ENCODE measurements at regions not wholly inside any gene's neighbourhood (a gene's known extent, or its start where the extent isn't known, plus 50 kb on each side); places are given as distances from the start of the nearest gene placed in this dataset.

GRCh38 chr12:125633686-125634085 lies 568.5 kb downstream of the AACS start:
- no peak for TF ChIP-seq CTCF (IDR thresholded peaks at IDR 0.05; ENCODE audit: borderline replicate concordance, insufficient read depth, low read depth, low read length)
- H3K4me3 ChIP-seq (ENCODE audit: low read depth, low read length): no peak overlapping the region

GRCh38 chr12:125634813-125635212 lies 569.6 kb downstream of the AACS start:
- no peak overlapping the region for H3K4me3 ChIP-seq (ENCODE audit: low read depth, low read length)
- TF ChIP-seq CTCF (IDR thresholded peaks at IDR 0.05; ENCODE audit: borderline replicate concordance, insufficient read depth, low read depth, low read length): no peak

- H3K4me3 ChIP-seq (ENCODE audit: low read depth, low read length): no peak overlapping the region
- no peak for TF ChIP-seq CTCF (IDR thresholded peaks at IDR 0.05; ENCODE audit: borderline replicate concordance, insufficient read depth, low read depth, low read length)
These were observed 574.6 kb downstream of the AACS start for GRCh38 chr12:125639826-125640225.

- TF ChIP-seq CTCF (IDR thresholded peaks at IDR 0.05; ENCODE audit: borderline replicate concordance, insufficient read depth, low read depth, low read length): no peak
- H3K4me3 ChIP-seq (ENCODE audit: low read depth, low read length): no peak overlapping the region
These were observed 577.8 kb downstream of the AACS start for GRCh38 chr12:125643055-125643454.

GRCh38 chr12:125645724-125646123 lies 580.5 kb downstream of the AACS start:
- no peak overlapping the region for H3K4me3 ChIP-seq (ENCODE audit: low read depth, low read length)
- TF ChIP-seq CTCF (IDR thresholded peaks at IDR 0.05; ENCODE audit: borderline replicate concordance, insufficient read depth, low read depth, low read length): no peak

- TF ChIP-seq CTCF (IDR thresholded peaks at IDR 0.05; ENCODE audit: borderline replicate concordance, insufficient read depth, low read depth, low read length): no peak
- no peak overlapping the region for H3K4me3 ChIP-seq (ENCODE audit: low read depth, low read length)
These were observed 585.4 kb downstream of the AACS start for GRCh38 chr12:125650587-125650986.

- no peak overlapping the region for H3K4me3 ChIP-seq (ENCODE audit: low read depth, low read length)
- TF ChIP-seq CTCF (IDR thresholded peaks at IDR 0.05; ENCODE audit: borderline replicate concordance, insufficient read depth, low read depth, low read length): no peak
These were observed 586.4 kb downstream of the AACS start for GRCh38 chr12:125651625-125652024.

Measured in GM12875 (cell line).